WI38 (cell line): ENCODE measurements at regions not wholly inside any gene's neighbourhood (a gene's known extent, or its start where the extent isn't known, plus 50 kb on each side); places are given as distances from the start of the nearest gene placed in this dataset.
"Not testable (repeated sequence)": the region's sequence is repeated elsewhere in the genome, so short reads cannot be mapped to it uniquely, and the experiment has no call there.

Source experiments
- H3K4me3 ChIP-seq: 2 replicates; pipeline ENCODE4 v1.5.1; 2011; ENCODE audit warnings: low read depth, mild to moderate bottlenecking, control low read depth, low read length
- CTCF ChIP-seq: IDR thresholded peaks from 2 replicates; pipeline ENCODE4 v1.5.1; 2012; ENCODE audit warnings: low read depth, mild to moderate bottlenecking, control low read depth, low read length

- TF ChIP-seq CTCF, result no peak
- no peak overlapping the region for H3K4me3 ChIP-seq
These were observed 136.3 kb upstream of the ANK3 start for GRCh38 chr10:60525716-60526585.

GRCh38 chr10:60524541-60524940, 134.9 kb upstream of the ANK3 start:
- no peak for TF ChIP-seq CTCF
- H3K4me3 ChIP-seq, result no peak overlapping the region

GRCh38 chr10:60523371-60523770, 133.7 kb upstream of the ANK3 start:
- not testable (repeated sequence) for H3K4me3 ChIP-seq

GRCh38 chr10:60522617-60523016, 132.9 kb upstream of the ANK3 start:
- TF ChIP-seq CTCF, result no peak
- H3K4me3 ChIP-seq, result no peak overlapping the region

GRCh38 chr10:60521974-60522405, 132.3 kb upstream of the ANK3 start:
- H3K4me3 ChIP-seq, result no peak overlapping the region
- no peak for TF ChIP-seq CTCF

GRCh38 chr10:60518745-60519144, 129.1 kb upstream of the ANK3 start:
- no peak overlapping the region for H3K4me3 ChIP-seq
- no peak for TF ChIP-seq CTCF

GRCh38 chr10:60517805-60518204, 128.1 kb upstream of the ANK3 start:
- no peak overlapping the region for H3K4me3 ChIP-seq
- no peak for TF ChIP-seq CTCF

- no peak for TF ChIP-seq CTCF
- H3K4me3 ChIP-seq, result no peak overlapping the region
These were observed 123.6 kb upstream of the ANK3 start for GRCh38 chr10:60513281-60513680.
